Anterior cingulate cortex (tissue), 58 donors: ENCODE measurements at regions not wholly inside any gene's neighbourhood (a gene's known extent, or its start where the extent isn't known, plus 50 kb on each side); places are given as distances from the start of the nearest gene placed in this dataset.

Source experiments
- DNase-seq, 58 donors: peaks; one replicate each; lab custom pipeline; 2025; lab: John Stamatoyannopoulos, UW

GRCh38 chr5:158384535-158385481 lies 525.9 kb upstream of the CLINT1 start:
- no peak for DNase-seq

- no peak for DNase-seq
These were observed 524.5 kb upstream of the CLINT1 start for GRCh38 chr5:158383486-158383885.

GRCh38 chr5:158382473-158382872 lies 523.5 kb upstream of the CLINT1 start:
- peak in 28 of 58 donors; percentile 1 to 55 (median 14) for DNase-seq

GRCh38 chr5:158381614-158382160 lies 522.7 kb upstream of the CLINT1 start:
- peak in 1 of 58 donors; percentile 9 for DNase-seq

- no peak for DNase-seq
These were observed 521.7 kb upstream of the CLINT1 start for GRCh38 chr5:158380661-158381060.

- no peak for DNase-seq
These were observed 520.0 kb upstream of the CLINT1 start for GRCh38 chr5:158378931-158379330.

GRCh38 chr5:158376679-158377078 lies 517.7 kb upstream of the CLINT1 start:
- no peak for DNase-seq

- DNase-seq: no peak
These were observed 516.6 kb upstream of the CLINT1 start for GRCh38 chr5:158375531-158375930.

GRCh38 chr5:158373608-158374395 lies 514.9 kb upstream of the CLINT1 start:
- no peak for DNase-seq

GRCh38 chr5:158369241-158369640 lies 510.3 kb upstream of the CLINT1 start:
- no peak for DNase-seq

- no peak for DNase-seq
These were observed 509.7 kb upstream of the CLINT1 start for GRCh38 chr5:158368686-158369085.

GRCh38 chr5:158364367-158364766 lies 505.4 kb upstream of the CLINT1 start:
- DNase-seq: no peak

GRCh38 chr5:158354958-158355357 lies 496.0 kb upstream of the CLINT1 start:
- DNase-seq: no peak

- DNase-seq: no peak
These were observed 492.7 kb upstream of the CLINT1 start for GRCh38 chr5:158351485-158352125.

GRCh38 chr5:158349987-158350386 lies 491.0 kb upstream of the CLINT1 start:
- DNase-seq: no peak

- DNase-seq: no peak
These were observed 485.4 kb upstream of the CLINT1 start for GRCh38 chr5:158344376-158344775.

- DNase-seq: no peak
These were observed 481.7 kb upstream of the CLINT1 start for GRCh38 chr5:158340608-158341007.

GRCh38 chr5:158326256-158326655 lies 467.3 kb upstream of the CLINT1 start:
- no peak for DNase-seq

- DNase-seq: no peak
These were observed 465.3 kb upstream of the CLINT1 start for GRCh38 chr5:158324236-158324635.

- no peak for DNase-seq
These were observed 463.7 kb upstream of the CLINT1 start for GRCh38 chr5:158322620-158323019.

- no peak for DNase-seq
These were observed 462.0 kb upstream of the CLINT1 start for GRCh38 chr5:158320934-158321333.
